NOMO-1 treated with dmso at 0.1 percent for 144 hours (cell line): ENCODE measurements at regions not wholly inside any gene's neighbourhood (a gene's known extent, or its start where the extent isn't known, plus 50 kb on each side); places are given as distances from the start of the nearest gene placed in this dataset.

Experiments
- DNase-seq: peaks from one replicate; lab custom pipeline; 2025; ENCODE audit not compliant: unreplicated experiment; lab: John Stamatoyannopoulos, UW

DNA sequence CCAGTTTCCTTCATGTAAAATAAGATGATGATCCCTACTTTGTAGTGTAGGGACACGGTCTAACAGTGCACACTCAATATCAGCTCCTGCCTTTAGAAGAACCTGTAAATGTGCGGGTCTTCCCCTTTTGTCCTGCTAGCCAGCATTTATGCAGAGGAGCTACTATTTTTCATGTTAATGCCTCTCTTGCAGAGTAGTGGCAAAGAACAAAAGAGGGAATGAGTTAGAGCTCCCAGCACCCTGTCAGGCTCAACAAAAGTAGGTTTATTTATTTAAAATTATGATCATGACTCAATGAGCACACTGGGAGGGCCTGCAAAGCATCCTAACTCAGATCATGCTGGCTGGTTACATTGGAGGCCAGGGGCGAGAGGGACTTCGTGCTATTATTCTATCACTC is 414.5 kb upstream of the COBL start:
- DNase-seq: no peak

- DNase-seq: no peak
These were observed 410.8 kb upstream of the COBL start for GRCh38 chr7:51727441-51727840.

DNA sequence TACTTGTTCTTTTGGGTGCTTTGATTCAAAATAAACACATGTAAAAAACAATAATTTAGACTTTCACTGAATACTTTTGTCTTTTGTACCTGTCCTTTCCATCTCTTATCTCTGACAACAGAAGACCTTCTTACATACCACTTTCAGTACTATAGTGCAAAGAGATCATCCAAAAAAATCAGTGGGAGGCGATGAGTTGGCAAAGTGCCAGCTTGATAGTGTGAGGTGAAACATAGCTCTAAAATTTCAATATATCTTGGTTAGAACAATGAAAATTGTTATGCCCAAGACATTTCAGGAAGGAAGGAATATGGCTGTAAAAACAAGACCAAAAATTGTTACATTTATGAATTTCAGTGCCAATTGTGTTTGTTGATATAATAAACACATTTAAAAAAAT is 390.2 kb upstream of the COBL start:
- no peak for DNase-seq

DNA sequence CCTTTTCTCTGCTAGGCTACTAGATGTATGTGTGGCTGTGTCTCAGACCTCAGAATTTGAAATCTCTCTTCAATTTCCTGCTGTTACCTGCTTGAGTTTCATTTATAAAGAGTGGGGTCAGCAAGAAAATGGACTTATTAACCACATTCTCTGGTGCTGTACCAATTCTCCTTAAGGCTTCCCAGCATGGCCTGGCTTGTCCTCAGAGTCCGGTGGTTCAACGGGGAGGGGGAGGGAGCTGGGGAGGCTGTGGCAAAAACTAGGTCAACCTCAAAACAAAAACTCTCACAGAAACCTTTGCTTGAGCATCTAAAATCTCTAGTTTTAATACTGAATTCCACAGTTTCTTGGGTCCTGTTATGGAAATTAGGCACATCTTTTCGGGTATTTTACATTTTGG is 389.1 kb upstream of the COBL start:
- no peak for DNase-seq

DNA sequence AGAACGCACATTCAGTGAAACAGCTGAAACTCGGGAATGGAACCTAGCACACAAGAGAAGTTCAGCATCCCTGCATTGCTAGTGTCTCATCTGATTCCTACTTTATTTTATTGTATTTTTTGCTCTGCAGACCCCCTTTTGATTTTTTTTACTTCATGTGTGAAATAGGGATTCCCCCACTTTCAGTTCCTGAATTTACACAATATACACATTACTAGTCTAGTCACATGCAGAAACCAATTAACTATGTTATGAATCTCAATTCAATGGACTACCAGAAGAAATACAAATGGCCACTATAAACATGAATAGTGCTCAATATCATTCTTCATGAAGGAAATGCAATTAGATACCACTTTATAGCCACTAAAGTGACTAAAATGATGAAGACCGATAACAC is 386.1 kb upstream of the COBL start:
- no peak for DNase-seq

- DNase-seq: no peak
These were observed 385.3 kb upstream of the COBL start for GRCh38 chr7:51701935-51702334.

- no peak for DNase-seq
These were observed 384.1 kb upstream of the COBL start for GRCh38 chr7:51700593-51701215.

DNA sequence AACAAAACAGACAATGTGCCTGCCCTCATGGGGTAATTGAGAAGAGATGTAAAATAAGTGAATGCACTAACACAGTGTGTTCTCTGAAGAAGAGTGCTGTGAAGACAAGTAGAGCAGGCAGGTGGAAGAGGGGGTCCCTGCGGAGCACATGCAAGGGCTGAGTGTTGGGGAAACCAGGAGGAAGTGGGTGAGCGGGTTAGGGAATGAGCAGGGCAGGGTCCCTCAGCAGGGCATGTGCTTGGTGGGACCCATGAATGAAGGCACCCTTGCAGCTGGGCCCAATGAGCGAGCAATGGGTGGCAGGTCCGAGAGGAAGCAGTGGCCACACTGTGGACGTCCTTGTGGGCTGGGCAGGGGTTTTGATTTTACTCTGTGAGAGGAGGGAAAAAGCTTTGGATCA is 376.6 kb upstream of the COBL start:
- DNase-seq: no peak

- no peak for DNase-seq
These were observed 372.9 kb upstream of the COBL start for GRCh38 chr7:51689547-51689946.

DNA sequence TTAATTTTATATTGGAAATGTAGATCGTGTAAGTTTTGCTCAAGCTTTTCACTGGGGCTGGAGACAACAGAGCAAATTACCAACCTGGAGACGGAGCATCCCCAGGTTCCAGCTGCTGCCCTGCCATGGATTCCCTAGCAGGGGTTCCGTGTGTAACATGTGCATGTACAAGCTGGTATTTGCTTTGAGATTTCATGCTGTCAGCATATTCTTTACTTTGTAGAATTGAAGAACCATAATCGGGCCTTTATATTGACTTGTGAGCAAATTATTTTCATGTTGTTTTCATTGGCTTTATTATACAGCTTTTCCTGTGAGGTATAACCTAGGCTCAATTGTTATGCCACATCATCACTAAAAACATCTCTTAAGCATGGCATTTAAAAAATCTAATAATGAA is 369.2 kb upstream of the COBL start:
- DNase-seq: no peak

GRCh38 chr7:51680594-51681399 is 364.2 kb upstream of the COBL start:
- DNase-seq: no peak

GRCh38 chr7:51679358-51679757 is 362.7 kb upstream of the COBL start:
- no peak for DNase-seq

DNA sequence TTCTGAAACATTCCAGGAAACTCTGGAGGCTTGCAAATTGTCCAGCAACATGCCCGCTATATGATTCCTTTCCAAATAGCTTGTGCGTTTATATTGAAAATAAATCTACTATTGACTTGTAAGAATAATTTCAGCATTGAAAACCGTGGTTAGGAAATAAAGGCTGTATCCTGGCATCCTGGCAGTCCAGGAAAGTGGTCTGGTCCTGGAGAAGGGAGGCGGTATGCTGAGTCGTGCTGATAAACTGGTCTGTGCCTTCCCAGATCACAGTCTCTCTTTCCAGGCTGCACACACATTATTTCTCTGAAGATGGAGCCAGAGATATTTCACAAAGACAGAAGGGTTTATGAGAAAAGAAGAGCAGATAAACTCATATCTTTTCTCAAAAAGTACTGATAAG is 350.1 kb upstream of the COBL start:
- DNase-seq: no peak

DNA sequence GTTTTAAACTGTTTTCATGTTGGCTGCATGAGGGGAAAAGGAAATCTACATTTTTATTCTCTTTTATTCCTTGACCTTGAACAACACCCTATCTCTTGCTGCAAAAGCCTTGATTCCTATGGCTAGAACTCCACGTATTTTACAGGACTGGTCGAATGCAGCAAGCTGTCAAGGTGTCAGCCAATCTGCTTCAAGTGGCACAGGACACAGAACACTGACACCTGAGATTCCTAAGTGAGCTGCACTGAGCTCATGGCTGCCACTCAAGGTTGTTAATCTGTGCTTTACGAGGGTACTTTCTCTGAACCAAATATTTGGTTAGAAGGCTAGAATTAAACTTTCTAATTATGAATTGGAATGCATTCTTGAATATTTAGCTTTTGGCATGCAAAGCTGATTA is 349.7 kb upstream of the COBL start:
- no peak for DNase-seq

DNA sequence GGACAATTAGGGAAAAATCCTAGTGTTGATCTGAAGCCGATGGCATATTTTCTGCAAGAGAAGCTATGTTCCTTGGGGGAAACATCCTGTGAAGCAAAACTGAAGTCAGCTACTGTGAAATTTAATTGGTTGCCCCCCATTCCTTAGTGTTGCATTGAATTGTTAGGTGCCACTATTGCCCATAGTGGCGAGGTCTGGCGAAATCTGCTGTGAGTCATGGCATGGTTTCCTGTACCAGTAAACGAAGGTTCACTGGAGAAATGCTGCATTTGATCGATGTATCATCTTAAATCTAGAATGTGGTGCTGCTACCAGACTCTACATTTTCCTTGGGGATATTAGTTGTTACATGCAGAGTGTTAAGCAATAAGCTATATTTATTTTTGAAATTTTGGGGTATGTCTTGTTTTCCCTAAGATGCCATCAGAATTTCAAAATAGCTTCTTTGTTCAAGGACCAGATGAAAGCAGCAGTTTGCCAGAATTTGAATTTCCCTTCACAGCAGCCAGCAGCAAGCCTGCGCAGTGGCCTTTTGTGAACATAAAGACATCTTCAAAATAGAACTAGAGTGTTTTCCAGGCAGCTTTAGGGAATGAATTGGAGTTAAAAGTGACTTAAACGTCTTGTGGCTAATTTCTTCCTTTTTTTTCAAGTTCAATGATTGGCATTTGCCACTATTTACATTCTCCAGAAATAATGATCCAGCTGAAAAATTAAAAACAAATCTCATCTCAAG is 348.6 kb upstream of the COBL start:
- DNase-seq: no peak

- no peak for DNase-seq
These were observed 343.9 kb upstream of the COBL start for GRCh38 chr7:51660516-51660915.

GRCh38 chr7:51658684-51659083 is 342.1 kb upstream of the COBL start:
- DNase-seq: no peak

DNA sequence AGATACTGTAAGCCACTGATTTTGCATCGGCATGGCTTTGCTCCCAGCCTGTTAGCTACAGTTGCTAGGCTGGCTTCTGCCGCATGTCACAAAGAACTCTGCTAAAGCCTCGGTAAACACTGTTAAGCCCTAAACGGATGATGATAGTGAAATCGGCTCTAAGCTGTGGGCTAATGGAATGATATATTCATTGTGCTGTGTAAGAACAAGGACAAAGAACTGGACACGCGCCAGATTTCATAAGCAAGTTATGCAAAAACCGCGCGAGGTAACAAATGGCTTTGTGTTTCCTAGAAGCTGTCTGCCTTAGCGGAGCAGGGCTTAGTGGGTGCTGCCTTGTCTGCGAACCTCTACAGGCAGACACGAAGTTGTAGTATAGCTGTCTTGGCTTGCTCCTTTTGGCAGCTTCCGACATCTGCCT is 331.3 kb upstream of the COBL start:
- no peak for DNase-seq

DNA sequence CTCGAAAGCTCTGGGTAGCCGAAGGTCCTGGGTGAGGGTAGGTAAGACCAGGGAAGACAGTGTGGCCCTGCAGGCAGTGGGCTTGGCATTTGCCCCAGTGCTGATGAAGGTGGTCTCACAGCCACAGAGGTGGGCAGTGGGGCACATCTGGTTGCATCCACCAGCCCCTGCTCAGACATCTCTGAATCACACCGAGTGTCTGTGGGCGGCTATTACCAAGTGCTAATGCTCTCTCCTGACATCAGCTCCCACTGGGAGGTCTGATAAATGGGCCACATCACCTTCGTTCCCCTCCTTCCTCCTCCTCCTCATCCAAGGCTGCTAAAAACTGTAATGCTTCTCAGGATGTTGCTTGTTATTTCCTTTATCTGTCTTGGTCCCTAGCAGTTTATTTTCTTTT is 330.9 kb upstream of the COBL start:
- no peak for DNase-seq

- no peak for DNase-seq
These were observed 329.2 kb upstream of the COBL start for GRCh38 chr7:51645702-51646298.

GRCh38 chr7:51645255-51645654 is 328.6 kb upstream of the COBL start:
- no peak for DNase-seq

GRCh38 chr7:51644216-51644615 is 327.6 kb upstream of the COBL start:
- no peak for DNase-seq
